Activated T-cell treated with anti-CD3 and anti-CD28 coated beads, Interleukin-2, amount 50 U/mL, for 1 hour (primary cell): ENCODE measurements at regions not wholly inside any gene's neighbourhood (a gene's known extent, or its start where the extent isn't known, plus 50 kb on each side); places are given as distances from the start of the nearest gene placed in this dataset.
"Not testable (repeated sequence)": the region's sequence is repeated elsewhere in the genome, so short reads cannot be mapped to it uniquely, and the experiment has no call there.

Experiments used
- DNase-seq: peaks from one replicate; pipeline ENCODE4 v3.0.0-alpha.2; 2020

GRCh38 chr3:18185624-18186023, 239.5 kb downstream of the SATB1 start:
- DNase-seq = no peak

- DNase-seq = not testable (repeated sequence)
Observed at GRCh38 chr3:18182923-18183322, 242.2 kb downstream of the SATB1 start.

- DNase-seq = no peak
Observed at GRCh38 chr3:18179521-18179920, 245.6 kb downstream of the SATB1 start.

GRCh38 chr3:18177271-18177670, 247.9 kb downstream of the SATB1 start:
- no peak for DNase-seq

- not testable (repeated sequence) for DNase-seq
Observed at GRCh38 chr3:18173891-18174290, 251.2 kb downstream of the SATB1 start.

- DNase-seq = no peak
Observed at GRCh38 chr3:18159681-18160080, 265.5 kb downstream of the SATB1 start.

- no peak for DNase-seq
Observed at GRCh38 chr3:18153571-18154173, 271.5 kb downstream of the SATB1 start.

- no peak for DNase-seq
Observed at GRCh38 chr3:18151199-18151598, 273.9 kb downstream of the SATB1 start.

GRCh38 chr3:18149935-18150334, 275.2 kb downstream of the SATB1 start:
- DNase-seq = no peak

GRCh38 chr3:18149386-18149785, 275.8 kb downstream of the SATB1 start:
- no peak for DNase-seq

GRCh38 chr3:18144571-18144970, 280.6 kb downstream of the SATB1 start:
- DNase-seq = no peak

- no peak for DNase-seq
Observed at GRCh38 chr3:18143258-18143780, 281.8 kb downstream of the SATB1 start.

GRCh38 chr3:18137958-18138357, 287.2 kb downstream of the SATB1 start:
- DNase-seq = no peak

- no peak for DNase-seq
Observed at GRCh38 chr3:18135060-18135814, 289.9 kb downstream of the SATB1 start.

- DNase-seq = no peak
Observed at GRCh38 chr3:18134386-18135059, 290.6 kb downstream of the SATB1 start.

- DNase-seq = no peak
Observed at GRCh38 chr3:18132991-18133390, 292.1 kb downstream of the SATB1 start.

GRCh38 chr3:18127859-18128681, 297.1 kb downstream of the SATB1 start:
- DNase-seq = no peak

- no peak for DNase-seq
Observed at GRCh38 chr3:18127174-18127858, 297.8 kb downstream of the SATB1 start.

GRCh38 chr3:18126772-18127171, 298.4 kb downstream of the SATB1 start:
- no peak for DNase-seq

- DNase-seq = no peak
Observed at GRCh38 chr3:18124501-18124900, 300.6 kb downstream of the SATB1 start.

- no peak for DNase-seq
Observed at GRCh38 chr3:18122264-18122663, 302.9 kb downstream of the SATB1 start.

GRCh38 chr3:18121020-18121419, 304.1 kb downstream of the SATB1 start:
- DNase-seq = no peak
